HEK293T (cell line): ENCODE measurements at regions not wholly inside any gene's neighbourhood (a gene's known extent, or its start where the extent isn't known, plus 50 kb on each side); places are given as distances from the start of the nearest gene placed in this dataset.

Experiments used
- ELF4 ChIP-seq: fragments of 450-650 bp; IDR thresholded peaks from 2 replicates; pipeline ENCODE4 v1.6.1; 2017; ENCODE audit warnings: antibody characterized with exemption
- SP1 ChIP-seq: fragments of 450-650 bp; IDR thresholded peaks from 2 replicates; pipeline ENCODE4 v1.6.1; 2017
- SUZ12 ChIP-seq: fragments of 450-650 bp; IDR thresholded peaks from 2 replicates; pipeline ENCODE4 v1.6.1; 2016; ENCODE audit warnings: mild to moderate bottlenecking

DNA sequence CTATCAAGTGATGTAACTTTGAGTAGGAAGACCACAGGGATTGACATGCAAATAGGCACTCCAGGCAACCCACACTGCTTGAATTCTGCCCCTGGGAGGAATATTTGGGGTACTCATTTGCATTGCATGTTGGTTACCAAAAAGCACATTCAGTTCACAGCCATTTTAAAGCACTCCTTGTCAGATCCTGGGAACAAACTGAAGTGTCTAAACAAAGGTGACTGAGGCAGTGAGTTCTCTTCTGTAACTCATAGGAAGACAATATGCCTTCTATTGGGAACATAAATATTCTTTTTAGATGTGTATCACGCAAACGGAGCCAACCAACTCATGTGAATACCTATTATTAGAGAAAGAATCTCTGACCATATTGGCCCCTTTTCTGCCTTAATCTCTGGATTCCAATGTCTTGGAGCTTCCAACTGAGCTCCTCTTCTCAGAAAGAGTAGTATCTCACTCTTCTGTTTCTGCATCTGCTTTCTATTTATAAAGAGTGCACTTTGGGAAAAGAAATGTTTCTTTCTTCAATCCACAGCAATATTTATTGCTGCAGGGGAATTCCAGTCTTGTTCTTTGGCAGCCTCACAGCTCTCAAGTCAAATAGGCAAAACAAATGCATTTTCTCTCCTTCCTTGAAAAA is 125.7 kb upstream of the NBEA start:
- TF ChIP-seq ELF4 (no peak), SP1 (no peak), SUZ12 (no peak)
